Retinal pigment epithelial cell (primary cell): ENCODE measurements at regions not wholly inside any gene's neighbourhood (a gene's known extent, or its start where the extent isn't known, plus 50 kb on each side); places are given as distances from the start of the nearest gene placed in this dataset.

Experiments
- DNase-seq: peaks from one replicate; pipeline ENCODE4 v3.0.0-alpha.2; 2010; ENCODE audit warnings: low read depth
- H3K4me3 ChIP-seq: 2 replicates; pipeline ENCODE4 v1.5.1; 2011; ENCODE audit warnings: mild to moderate bottlenecking, low read length, control low read depth, moderate library complexity
- CTCF ChIP-seq: conservative IDR thresholded peaks from 2 replicates; pipeline ENCODE4 v1.5.1; 2011; ENCODE audit warnings: low read depth, low read length, control low read depth, inconsistent platforms

- TF ChIP-seq CTCF: no peak
- H3K4me3 ChIP-seq: no peak overlapping the region
- no peak for DNase-seq
Observed at GRCh38 chr2:122486705-122487415, 731.4 kb downstream of the TSN start.

- H3K4me3 ChIP-seq: no peak overlapping the region
- TF ChIP-seq CTCF: no peak
- no peak for DNase-seq
Observed at GRCh38 chr2:122491011-122491410, 735.6 kb downstream of the TSN start.

GRCh38 chr2:122500316-122501105 is 745.1 kb downstream of the TSN start:
- H3K4me3 ChIP-seq: no peak overlapping the region
- DNase-seq: no peak
- no peak for TF ChIP-seq CTCF

- no peak for TF ChIP-seq CTCF
- no peak overlapping the region for H3K4me3 ChIP-seq
- no peak for DNase-seq
Observed at GRCh38 chr2:122506620-122507019, 751.2 kb downstream of the TSN start.

GRCh38 chr2:122507261-122507660 is 751.8 kb downstream of the TSN start:
- DNase-seq: no peak
- TF ChIP-seq CTCF: no peak
- no peak overlapping the region for H3K4me3 ChIP-seq

- H3K4me3 ChIP-seq: no peak overlapping the region
- TF ChIP-seq CTCF: no peak
- DNase-seq: no peak
Observed at GRCh38 chr2:122512091-122512490, 756.6 kb downstream of the TSN start.
